Vagina (tissue), 2 donors: ENCODE measurements at regions not wholly inside any gene's neighbourhood (a gene's known extent, or its start where the extent isn't known, plus 50 kb on each side); places are given as distances from the start of the nearest gene placed in this dataset.

Experiments
- POLR2A ChIP-seq, 2 donors: fragments of 450-650 bp; IDR thresholded peaks; one replicate each; pipeline ENCODE4 v1.6.1; 2017; ENCODE audit warnings: antibody characterized with exemption in 2 of 2, mild to moderate bottlenecking in 2 of 2, moderate library complexity in 2 of 2
- TF ChIP-seq, protein P1 (sequence below), 3 experiments: fragments of 450-650 bp in 2 of 3; fragments of 200-600 bp in 1 of 3; sonication (generic) in 1 of 3; IDR thresholded peaks; one replicate each; pipeline ENCODE4 v1.5.1; 2017 to 2019; ENCODE audit warnings: antibody characterized with exemption in 3 of 3, mild to moderate bottlenecking in 2 of 3, moderate library complexity in 2 of 3

DNA sequence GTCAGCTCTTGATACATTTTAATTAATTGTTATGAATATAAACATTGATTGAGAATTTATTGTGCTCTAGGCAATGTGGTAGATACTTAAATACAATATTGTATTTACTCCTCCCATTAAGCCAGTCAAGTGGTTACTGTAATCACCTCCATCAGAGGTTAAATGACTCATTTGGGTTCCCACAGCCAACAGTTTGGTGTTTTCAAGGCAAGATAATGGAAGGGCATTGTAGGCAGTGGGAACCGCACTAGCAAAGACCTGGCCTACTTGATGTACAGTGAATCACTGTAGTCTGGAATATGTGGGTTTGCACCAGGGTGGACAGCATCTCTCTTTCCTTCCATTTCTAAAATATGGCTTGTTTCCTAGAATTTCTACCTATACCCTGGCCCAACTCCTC, 127.4 kb downstream of the EDEM1 start:
- TF ChIP-seq, protein P1, sequence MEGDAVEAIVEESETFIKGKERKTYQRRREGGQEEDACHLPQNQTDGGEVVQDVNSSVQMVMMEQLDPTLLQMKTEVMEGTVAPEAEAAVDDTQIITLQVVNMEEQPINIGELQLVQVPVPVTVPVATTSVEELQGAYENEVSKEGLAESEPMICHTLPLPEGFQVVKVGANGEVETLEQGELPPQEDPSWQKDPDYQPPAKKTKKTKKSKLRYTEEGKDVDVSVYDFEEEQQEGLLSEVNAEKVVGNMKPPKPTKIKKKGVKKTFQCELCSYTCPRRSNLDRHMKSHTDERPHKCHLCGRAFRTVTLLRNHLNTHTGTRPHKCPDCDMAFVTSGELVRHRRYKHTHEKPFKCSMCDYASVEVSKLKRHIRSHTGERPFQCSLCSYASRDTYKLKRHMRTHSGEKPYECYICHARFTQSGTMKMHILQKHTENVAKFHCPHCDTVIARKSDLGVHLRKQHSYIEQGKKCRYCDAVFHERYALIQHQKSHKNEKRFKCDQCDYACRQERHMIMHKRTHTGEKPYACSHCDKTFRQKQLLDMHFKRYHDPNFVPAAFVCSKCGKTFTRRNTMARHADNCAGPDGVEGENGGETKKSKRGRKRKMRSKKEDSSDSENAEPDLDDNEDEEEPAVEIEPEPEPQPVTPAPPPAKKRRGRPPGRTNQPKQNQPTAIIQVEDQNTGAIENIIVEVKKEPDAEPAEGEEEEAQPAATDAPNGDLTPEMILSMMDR (IDR thresholded peaks at IDR 0.05), result no peak
- no peak for TF ChIP-seq POLR2A (IDR thresholded peaks at IDR 0.05)
